HG02588 (cell line): ENCODE measurements at regions not wholly inside any gene's neighbourhood (a gene's known extent, or its start where the extent isn't known, plus 50 kb on each side); places are given as distances from the start of the nearest gene placed in this dataset.

Experiments used
- ATAC-seq: cut with Tn5 transposase; IDR thresholded peaks from one replicate; pipeline ENCODE4 v1.9.1; 2021; ENCODE audit warnings: mild to moderate bottlenecking, moderate library complexity; ENCODE audit not compliant: unreplicated experiment

DNA sequence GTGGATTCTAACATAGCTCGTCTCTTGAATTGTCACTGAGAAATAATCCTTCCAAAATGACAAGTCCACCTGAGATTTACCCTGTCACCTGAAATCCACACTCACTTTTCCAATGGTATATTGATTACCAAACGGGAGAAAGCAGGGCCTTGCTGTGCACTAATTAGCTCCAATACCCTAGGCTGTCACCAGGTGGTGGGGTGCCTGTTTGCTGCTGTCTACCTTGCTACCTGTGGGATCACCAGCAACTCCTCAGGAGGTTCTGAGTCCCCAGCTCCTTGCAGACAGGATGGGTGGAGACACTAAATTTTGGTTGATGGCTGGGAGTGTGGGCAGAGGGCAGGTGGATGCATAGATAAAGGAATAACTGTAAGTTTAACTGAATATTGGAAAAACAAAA is 237.2 kb upstream of the ZNF32 start:
- ATAC-seq, result no peak

GRCh38 chr10:43885252-43885651 is 236.6 kb upstream of the ZNF32 start:
- no peak for ATAC-seq

GRCh38 chr10:43884501-43885105 is 235.9 kb upstream of the ZNF32 start:
- ATAC-seq, result no peak

DNA sequence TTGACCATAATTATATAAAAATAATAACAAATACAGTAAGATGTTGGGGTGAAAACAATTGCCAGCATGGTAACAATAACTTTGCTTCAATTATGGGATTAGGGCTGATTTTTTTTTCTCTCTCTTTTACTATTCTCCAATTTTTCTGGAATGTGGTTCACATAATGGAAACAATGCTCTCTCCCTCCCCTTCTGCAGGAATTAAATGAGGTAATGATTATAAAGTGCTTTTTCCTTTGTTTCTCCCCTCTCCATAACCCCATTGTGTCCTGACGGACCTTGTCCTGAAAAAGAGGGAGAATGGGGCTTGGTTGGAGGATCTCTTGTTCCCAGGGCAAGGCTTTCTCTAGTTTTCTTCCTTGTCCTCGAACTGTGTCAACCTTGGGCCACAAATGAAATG is 234.0 kb upstream of the ZNF32 start:
- ATAC-seq, result no peak

DNA sequence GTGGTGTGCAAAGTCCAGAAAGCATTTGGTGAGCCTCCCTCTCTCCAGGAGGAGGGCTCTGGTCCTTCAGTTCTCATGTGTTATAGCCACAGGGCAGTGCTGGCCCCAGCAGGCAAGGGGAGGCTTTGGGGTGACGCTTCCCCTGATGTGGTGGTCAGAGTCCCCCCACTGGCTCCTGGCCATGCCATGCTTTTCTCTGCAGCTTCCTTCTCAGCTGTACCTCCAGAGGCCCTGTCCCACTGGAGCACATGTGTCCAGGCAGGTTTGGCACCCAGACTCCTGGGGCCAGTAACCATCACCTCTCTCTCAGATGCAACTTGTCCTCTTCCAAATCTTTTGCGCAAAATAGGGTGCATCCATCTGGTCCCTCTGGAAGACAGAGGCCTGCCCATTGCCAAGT is 233.0 kb upstream of the ZNF32 start:
- ATAC-seq, result no peak

- ATAC-seq, result no peak
These were observed 231.5 kb upstream of the ZNF32 start for GRCh38 chr10:43880160-43880559.

DNA sequence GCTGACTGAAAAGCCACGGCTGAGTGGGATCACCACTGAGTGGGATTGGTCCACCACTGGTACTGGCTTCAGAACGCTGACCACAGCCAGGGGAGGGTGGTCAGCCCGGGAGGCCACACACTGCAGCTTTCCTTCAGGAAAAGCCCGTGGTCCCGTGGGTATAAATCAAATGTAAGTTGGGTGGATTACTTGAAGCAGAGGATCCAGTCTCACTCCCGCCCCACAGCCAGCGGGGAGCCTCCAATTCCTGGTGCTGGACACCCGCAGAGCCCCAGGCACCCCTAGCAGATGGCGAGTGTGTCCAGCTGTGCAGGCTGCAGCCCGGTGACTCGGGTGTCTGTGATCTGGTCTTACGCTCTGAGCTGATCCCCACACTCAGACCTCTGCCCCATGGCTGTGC is 231.1 kb upstream of the ZNF32 start:
- ATAC-seq, result no peak

GRCh38 chr10:43879162-43879561 is 230.5 kb upstream of the ZNF32 start:
- no peak for ATAC-seq

GRCh38 chr10:43878386-43878785 is 229.7 kb upstream of the ZNF32 start:
- ATAC-seq, result no peak

DNA sequence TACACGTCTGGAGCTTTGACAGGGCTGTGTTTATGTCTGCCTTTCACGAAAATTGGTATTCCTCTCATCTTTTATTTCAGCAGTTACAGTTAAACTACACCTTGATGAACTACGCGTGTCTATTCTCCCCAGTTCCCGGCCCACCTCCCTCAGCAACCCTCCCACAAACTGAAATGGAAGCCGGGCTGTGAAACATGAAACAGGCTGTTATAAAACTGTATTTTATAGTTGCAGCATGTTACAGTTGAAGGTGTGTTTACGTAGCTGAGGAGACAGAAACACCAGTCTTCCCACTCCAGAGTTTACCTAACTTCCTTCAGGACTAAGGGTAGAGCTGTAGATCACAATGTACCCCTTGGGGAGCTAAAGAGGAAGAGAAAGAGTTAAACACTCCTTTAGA is 228.3 kb upstream of the ZNF32 start:
- no peak for ATAC-seq

DNA sequence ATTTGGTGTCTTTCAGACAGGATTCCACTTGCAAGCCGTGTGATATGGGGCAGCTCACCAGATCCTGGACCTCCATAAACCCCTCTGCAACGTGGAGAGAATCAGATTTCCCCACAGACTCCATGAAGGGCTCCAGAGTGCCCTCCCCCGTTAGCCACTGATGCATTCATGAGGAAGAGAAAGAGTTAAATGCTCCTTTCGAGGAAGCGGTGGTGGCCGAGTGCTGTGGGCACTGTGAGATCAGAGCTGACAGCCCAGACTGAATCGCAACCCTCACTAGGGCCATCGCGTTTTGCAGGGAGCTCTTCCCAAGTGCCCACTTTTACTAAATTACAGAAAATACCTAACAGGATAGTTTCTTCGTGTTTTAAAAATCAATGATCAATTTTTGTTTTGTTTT is 226.3 kb upstream of the ZNF32 start:
- no peak for ATAC-seq

DNA sequence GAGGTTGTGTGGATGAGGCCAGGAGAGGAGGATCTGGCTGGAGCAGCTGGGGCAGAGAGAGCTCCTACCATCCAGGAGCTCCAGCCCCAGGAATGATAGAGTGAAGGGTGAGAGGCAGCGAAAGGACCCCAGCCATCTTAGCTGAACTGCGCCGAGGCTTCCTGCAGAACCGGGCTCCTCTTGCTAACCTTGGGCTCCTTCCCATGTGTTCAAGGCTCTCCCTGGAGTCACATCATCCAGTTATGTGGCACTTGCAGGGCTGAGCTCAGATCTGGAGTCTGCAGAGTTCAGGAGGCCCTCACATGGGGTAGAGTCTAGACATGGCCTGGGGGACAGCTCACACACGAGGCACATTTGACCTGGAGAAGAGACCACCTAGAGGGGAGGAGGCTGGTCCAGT is 225.0 kb upstream of the ZNF32 start:
- no peak for ATAC-seq

GRCh38 chr10:43872644-43873043 is 224.0 kb upstream of the ZNF32 start:
- no peak for ATAC-seq

GRCh38 chr10:43871545-43871944 is 222.9 kb upstream of the ZNF32 start:
- ATAC-seq, result no peak

GRCh38 chr10:43870968-43871439 is 222.3 kb upstream of the ZNF32 start:
- no peak for ATAC-seq

DNA sequence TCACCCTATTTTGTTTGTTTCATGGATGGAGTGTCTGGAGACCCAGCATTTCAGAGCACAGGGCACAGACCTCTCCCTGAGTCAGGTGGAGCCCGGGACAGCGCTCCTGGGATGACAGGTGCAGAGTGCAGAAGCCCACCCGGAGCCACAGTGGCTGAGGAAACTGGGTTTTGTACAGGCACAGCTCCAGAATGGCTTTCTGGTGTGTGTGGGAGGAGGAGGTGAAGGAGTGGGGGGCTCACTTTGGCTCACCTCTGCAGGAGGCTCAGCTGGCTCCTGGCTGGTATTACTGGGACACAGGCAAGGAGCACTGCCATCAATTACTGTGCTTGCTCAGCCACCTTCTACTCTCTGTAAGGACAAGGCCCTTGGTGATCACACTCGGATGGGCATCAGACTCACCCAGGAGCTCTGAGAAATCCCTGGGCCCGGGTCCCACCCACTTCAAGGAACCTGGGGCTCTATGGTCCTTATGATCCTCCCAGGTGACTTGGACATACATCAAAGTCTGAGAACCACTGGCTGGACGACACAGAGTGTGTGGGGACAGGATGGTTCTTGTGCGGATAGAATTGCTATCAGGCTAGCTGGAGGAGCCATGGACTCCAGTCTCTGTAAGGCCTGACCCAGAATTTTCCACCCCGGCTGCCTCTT is 221.1 kb upstream of the ZNF32 start:
- no peak for ATAC-seq

- no peak for ATAC-seq
These were observed 220.3 kb upstream of the ZNF32 start for GRCh38 chr10:43868952-43869351.

GRCh38 chr10:43867667-43868565 is 219.2 kb upstream of the ZNF32 start:
- no peak for ATAC-seq

DNA sequence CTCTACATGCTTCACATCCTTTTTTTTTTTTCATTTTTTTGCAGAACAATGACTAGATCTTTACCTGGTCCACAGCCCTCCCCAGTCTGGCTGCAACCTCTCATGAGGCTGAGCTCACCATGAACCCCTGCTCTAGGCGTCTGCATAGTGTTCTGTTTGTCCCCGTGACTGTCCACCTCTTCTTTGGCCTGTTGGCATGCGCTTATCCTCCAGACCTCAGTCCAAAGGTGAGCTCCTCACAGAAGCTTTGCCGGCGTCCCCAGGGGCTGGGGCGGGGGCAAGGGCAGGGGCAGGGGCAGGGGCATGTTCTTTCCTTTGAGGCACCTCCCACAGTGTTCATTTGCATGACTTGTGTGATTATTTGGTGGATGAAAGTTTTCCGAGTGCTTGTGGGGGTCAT is 218.4 kb upstream of the ZNF32 start:
- ATAC-seq, result no peak

DNA sequence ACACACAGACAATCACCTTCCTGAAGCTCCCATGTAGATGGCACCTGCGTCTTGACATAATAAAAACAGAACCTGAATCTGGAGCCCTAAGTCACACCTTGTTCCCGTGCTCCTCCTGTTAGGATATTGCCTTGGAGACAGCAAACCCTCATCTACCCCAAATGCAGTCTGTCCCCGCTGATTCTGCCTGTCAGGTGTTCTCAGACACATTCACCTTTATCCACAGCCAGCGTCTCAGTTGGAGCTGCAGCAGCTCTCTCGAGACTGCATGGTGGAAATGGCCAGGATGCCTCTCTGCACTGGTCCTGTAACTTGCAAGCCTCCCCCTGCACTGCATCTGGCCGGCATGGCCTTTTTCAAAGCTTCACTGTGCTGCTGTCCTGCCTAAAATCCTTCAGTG is 218.0 kb upstream of the ZNF32 start:
- ATAC-seq, result no peak

DNA sequence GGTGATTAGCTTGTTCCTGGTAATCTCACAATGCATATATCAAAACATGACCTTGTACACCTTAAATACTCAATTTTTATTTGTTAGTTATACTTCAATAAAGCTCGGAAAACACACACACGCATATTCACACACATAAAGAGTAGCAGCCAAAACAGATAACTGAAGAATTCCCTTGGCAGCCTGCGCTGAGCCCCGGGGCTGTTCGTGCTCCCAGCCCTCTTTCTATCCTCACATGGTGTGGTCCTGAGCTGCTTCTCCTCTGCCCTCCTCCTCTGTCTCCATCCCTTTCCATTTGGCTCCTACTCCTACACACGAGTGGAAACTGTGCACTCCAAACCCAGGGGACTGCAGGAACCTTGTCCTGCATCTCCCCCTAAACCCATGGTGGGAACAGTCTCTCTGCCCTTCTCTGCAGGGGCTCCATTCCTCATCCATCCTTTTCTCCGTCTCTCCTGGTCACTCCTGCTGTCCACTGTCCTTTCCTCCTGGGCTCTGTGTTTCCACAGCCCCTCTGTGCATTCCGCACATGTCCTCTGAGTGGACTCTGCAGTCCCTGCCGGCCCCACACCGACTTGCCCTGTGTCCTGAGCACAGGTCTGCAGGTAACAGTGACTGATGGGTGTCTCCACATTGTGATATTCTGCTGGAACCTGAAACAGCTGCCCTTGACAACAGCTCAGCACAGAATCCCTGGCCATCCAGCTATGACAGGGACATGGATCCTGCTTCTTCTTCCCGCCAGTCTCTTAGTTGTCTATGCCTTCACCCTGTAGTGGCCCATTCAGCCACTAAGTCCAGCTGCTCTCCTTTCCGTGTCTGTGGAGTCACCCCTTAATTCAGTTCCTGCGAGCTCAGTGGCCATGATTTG is 216.8 kb upstream of the ZNF32 start:
- ATAC-seq, result no peak
